ENCODE measurements at regions not wholly inside any gene's neighbourhood (a gene's known extent, or its start where the extent isn't known, plus 50 kb on each side); places are given as distances from the start of the nearest gene placed in this dataset.

DNA sequence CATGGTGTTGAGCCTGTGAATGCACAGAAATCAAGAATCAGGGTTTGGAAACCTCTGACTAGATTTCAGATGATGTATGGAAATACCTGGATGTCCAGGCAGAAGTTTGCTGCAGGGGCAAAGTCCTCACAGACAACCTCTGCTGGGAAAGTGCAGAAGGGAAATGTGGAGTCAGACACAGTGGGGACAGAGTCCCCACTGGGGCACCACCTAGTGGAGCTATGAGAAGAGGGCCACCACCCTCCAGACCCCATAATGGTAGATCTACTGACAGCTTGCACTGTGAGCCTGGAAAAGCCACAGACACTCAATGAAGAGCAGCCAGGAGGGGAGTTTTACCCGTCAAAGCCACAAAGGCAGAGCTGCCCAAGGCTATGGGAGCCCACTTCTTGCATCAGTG lies 181.9 kb upstream of the SEMA6A start:
- TF ChIP-seq, protein P1, sequence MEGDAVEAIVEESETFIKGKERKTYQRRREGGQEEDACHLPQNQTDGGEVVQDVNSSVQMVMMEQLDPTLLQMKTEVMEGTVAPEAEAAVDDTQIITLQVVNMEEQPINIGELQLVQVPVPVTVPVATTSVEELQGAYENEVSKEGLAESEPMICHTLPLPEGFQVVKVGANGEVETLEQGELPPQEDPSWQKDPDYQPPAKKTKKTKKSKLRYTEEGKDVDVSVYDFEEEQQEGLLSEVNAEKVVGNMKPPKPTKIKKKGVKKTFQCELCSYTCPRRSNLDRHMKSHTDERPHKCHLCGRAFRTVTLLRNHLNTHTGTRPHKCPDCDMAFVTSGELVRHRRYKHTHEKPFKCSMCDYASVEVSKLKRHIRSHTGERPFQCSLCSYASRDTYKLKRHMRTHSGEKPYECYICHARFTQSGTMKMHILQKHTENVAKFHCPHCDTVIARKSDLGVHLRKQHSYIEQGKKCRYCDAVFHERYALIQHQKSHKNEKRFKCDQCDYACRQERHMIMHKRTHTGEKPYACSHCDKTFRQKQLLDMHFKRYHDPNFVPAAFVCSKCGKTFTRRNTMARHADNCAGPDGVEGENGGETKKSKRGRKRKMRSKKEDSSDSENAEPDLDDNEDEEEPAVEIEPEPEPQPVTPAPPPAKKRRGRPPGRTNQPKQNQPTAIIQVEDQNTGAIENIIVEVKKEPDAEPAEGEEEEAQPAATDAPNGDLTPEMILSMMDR (IDR thresholded peaks at IDR 0.05; ENCODE audit: low read depth, low read length, poor library complexity, severe bottlenecking): no peak
- no peak for TF ChIP-seq EZH2phosphoT487 (IDR thresholded peaks at IDR 0.05; ENCODE audit: borderline replicate concordance, low read length)
